Fibroblast of mammary gland (primary cell): ENCODE measurements at regions not wholly inside any gene's neighbourhood (a gene's known extent, or its start where the extent isn't known, plus 50 kb on each side); places are given as distances from the start of the nearest gene placed in this dataset.
"Not testable (repeated sequence)": the region's sequence is repeated elsewhere in the genome, so short reads cannot be mapped to it uniquely, and the experiment has no call there.

Experiments used
- DNase-seq: peaks from one replicate; pipeline ENCODE4 v3.0.0-alpha.2; 2010; ENCODE audit warnings: low read depth
- H3K4me3 ChIP-seq: 2 replicates; pipeline ENCODE4 v1.5.1; 2011; ENCODE audit warnings: low read depth, mild to moderate bottlenecking, low read length, moderate library complexity; ENCODE audit not compliant: control insufficient read depth
- CTCF ChIP-seq: conservative IDR thresholded peaks from 2 replicates; pipeline ENCODE4 v1.5.1; 2011; ENCODE audit warnings: low read depth, low read length, inconsistent platforms; ENCODE audit not compliant: control insufficient read depth, insufficient read depth

DNA sequence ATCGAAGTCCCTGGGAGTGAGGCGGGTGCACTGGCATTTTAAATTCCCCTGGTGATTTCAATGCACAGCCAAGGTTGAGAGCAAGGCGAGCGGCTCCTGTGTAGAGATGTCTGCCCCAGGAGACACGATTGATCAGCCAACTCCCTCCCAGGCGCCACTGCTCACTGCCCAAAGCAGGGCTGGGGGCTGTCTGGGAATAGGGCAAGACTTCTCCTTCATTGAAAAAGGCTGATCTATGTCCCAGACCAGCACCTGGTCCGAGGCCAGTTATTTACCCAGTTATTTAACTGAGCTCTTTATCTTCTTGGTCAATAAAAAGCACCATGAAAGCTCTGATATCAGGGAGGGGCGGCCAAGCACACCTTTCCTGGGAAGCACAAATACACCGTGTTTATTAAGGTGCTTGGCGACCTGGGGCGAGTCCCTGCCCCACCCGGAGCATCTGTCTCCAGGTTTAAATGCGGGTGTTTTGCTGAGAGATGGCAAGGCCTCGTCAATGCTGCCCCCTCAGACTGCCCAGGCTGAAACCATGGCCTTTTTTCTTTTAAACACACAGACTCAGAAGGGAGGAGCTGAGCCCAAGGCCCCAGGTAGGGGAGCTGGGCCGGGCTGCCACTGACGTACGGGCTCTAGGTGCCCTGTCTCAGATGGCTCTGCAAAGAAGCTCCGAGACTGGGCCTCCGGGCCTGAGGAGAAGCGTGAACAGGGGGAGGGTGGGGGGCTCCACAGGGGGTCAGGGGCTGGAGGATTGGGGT is 73.9 kb upstream of the HPCAL1 start:
- DNase-seq, result no peak
- no peak for TF ChIP-seq CTCF
- no peak overlapping the region for H3K4me3 ChIP-seq

GRCh38 chr2:10229462-10230099 is 73.1 kb upstream of the HPCAL1 start:
- TF ChIP-seq CTCF, result no peak
- DNase-seq, result no peak
- H3K4me3 ChIP-seq, result no peak overlapping the region

- H3K4me3 ChIP-seq, result no peak overlapping the region
- TF ChIP-seq CTCF, result no peak
- DNase-seq, result no peak
These were observed 72.2 kb upstream of the HPCAL1 start for GRCh38 chr2:10230499-10230898.

DNA sequence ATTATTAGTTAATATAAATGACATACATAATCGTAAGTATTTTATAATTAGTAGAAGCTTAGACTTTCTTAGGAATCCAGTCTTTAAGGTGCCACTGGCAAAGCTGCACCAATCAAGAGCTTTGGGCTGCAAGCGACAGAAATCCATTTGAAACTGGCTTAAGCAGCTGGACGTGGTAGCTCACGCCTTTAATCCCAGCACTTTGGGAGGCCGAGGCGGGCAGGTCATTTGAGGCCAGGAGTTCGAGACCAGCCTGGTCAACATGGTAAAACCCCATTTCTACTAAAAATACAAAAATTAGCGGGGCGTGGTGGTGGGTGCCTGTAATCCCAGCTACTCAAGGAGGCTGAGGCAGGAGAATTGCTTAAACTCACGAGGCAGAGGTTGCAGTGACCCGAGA is 71.8 kb upstream of the HPCAL1 start:
- not testable (repeated sequence) for DNase-seq, H3K4me3 ChIP-seq

DNA sequence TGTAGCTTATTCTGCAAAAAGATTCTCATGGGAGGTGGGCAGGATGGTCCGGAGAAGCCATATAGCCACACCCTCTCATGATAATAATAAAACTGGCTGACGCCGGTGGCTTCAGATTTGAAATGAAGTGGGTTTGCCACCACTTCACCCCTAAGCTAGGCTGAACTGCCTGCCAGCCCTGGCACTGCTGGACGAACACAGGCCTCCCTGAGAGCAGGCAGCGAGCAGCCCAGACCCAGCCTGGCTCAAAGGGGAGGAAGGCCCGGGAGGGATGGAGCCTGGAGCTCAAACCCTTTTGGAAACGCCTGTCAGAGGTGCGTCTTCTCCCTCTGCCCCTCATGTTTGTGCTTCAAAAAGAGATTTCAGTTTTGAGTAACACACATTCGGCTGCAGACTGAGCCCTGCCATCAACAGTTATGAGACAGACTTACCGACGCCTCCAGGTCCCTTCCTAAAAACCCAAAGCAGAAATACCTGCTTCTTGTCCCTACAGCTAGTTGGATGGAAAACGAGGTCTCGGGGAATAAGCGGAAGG is 71.1 kb upstream of the HPCAL1 start:
- TF ChIP-seq CTCF, result no peak
- DNase-seq, result no peak
- H3K4me3 ChIP-seq, result no peak overlapping the region

DNA sequence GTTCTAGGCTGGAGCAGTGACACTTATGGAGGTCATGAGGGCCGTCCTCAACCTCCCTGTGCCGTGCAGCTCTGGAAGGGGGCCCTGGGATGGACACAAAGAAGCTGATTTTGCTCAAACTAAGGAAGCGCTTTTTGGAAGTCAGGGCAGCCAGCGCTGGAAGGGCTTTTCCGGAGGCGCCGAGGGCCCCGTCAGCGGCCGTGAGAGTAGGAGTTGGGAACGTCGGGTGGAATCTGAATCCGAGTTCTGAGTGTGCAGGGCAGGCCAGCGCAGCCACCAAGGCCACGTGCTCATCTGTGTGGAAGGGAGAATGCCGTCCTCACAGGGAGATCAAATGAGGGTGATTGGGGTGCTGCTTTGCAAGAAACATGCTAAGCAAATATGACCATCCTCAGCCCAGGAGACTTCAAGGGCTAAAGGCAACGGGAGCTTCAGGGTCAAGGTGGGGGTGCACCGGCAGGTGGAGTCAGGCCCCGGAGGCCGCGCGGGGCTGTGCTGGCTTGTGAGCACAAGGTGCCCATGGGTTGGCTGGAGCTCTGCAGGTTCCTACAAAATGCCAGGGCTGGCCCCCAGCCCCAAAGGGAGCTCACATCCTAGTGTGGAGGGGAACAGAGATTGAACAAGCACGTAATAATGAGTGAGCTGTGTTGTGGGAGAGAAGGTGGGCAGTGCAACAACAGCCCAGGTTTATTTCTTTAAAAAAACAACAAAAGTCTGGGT is 70.4 kb upstream of the HPCAL1 start:
- TF ChIP-seq CTCF, result no peak

More for the DNA sequence above, 70.4 kb upstream of the HPCAL1 start:
- DNase-seq, result no peak
- H3K4me3 ChIP-seq, result no peak overlapping the region
